Upper lobe of left lung (tissue), 4 donors: ENCODE measurements at regions not wholly inside any gene's neighbourhood (a gene's known extent, or its start where the extent isn't known, plus 50 kb on each side); places are given as distances from the start of the nearest gene placed in this dataset.

Source experiments
- EP300 ChIP-seq, 4 donors: sonication (generic); formaldehyde crosslinking; IDR thresholded peaks; one replicate each; pipeline ENCODE4 v1.5.1; 2017; ENCODE audit warnings: antibody characterized with exemption in 4 of 4, control low read depth in 2 of 4
- POLR2A ChIP-seq, 4 donors: fragments of 450-650 bp; IDR thresholded peaks; one replicate each; pipeline ENCODE4 v1.5.1; 2016 to 2017; ENCODE audit warnings: antibody characterized with exemption in 4 of 4, mild to moderate bottlenecking in 2 of 4
- POLR2AphosphoS5 ChIP-seq, 2 donors: sonication (generic); formaldehyde crosslinking; IDR thresholded peaks; one replicate each; pipeline ENCODE4 v1.5.1; 2017; ENCODE audit warnings: antibody characterized with exemption in 2 of 2
- TF ChIP-seq, protein P1 (sequence below), 6 experiments: fragments of 450-650 bp in 4 of 6; fragments of 200-600 bp in 2 of 6; sonication (generic) in 2 of 6; IDR thresholded peaks; one replicate each; pipeline ENCODE4 v1.5.1; 2016 to 2019; ENCODE audit warnings: antibody characterized with exemption in 6 of 6

DNA sequence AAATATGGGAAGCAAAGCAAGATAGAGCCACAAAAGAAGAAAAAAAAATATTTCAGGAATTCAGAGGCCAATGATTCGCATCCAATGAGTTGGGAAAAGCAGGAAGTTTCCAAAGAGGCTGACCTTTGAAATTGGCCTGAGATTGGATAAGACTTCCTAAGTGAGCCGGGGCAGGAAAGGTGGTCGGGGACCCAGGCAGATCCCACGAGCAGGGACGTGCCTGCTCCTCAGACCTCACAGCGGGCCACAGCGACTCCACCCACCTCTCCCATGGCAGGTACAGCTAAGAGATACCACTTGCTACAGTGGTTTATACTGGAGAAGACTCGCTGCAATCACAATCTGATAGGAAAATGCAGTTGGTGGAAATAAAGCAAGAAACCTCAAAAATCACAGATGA lies 102.8 kb upstream of the SALL3 start:
- TF ChIP-seq, protein P1, sequence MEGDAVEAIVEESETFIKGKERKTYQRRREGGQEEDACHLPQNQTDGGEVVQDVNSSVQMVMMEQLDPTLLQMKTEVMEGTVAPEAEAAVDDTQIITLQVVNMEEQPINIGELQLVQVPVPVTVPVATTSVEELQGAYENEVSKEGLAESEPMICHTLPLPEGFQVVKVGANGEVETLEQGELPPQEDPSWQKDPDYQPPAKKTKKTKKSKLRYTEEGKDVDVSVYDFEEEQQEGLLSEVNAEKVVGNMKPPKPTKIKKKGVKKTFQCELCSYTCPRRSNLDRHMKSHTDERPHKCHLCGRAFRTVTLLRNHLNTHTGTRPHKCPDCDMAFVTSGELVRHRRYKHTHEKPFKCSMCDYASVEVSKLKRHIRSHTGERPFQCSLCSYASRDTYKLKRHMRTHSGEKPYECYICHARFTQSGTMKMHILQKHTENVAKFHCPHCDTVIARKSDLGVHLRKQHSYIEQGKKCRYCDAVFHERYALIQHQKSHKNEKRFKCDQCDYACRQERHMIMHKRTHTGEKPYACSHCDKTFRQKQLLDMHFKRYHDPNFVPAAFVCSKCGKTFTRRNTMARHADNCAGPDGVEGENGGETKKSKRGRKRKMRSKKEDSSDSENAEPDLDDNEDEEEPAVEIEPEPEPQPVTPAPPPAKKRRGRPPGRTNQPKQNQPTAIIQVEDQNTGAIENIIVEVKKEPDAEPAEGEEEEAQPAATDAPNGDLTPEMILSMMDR (IDR thresholded peaks at IDR 0.05) = no peak
- TF ChIP-seq POLR2A (IDR thresholded peaks at IDR 0.05) (no peak), POLR2AphosphoS5 (IDR thresholded peaks at IDR 0.05) (no peak), EP300 (IDR thresholded peaks at IDR 0.05) (no peak)
